HG03095 (cell line): ENCODE measurements at regions not wholly inside any gene's neighbourhood (a gene's known extent, or its start where the extent isn't known, plus 50 kb on each side); places are given as distances from the start of the nearest gene placed in this dataset.
A peak's percentile ranks its signal among the peaks of the same experiment; 100 is the strongest.
"Not testable (repeated sequence)": the region's sequence is repeated elsewhere in the genome, so short reads cannot be mapped to it uniquely, and the experiment has no call there.

ENCODE experiments used
- ATAC-seq: cut with Tn5 transposase; IDR thresholded peaks from one replicate; pipeline ENCODE4 v1.9.1; 2021; ENCODE audit warnings: moderate library complexity; ENCODE audit not compliant: unreplicated experiment

GRCh38 chr5:96209829-96210228 is 223.2 kb downstream of the PCSK1 start:
- ATAC-seq, result no peak

GRCh38 chr5:96207420-96207819 is 225.6 kb downstream of the PCSK1 start:
- no peak for ATAC-seq

- ATAC-seq, result no peak
Measured at GRCh38 chr5:96203761-96204160, 229.3 kb downstream of the PCSK1 start.

GRCh38 chr5:96201503-96201902 is 231.5 kb downstream of the PCSK1 start:
- ATAC-seq, result no peak

DNA sequence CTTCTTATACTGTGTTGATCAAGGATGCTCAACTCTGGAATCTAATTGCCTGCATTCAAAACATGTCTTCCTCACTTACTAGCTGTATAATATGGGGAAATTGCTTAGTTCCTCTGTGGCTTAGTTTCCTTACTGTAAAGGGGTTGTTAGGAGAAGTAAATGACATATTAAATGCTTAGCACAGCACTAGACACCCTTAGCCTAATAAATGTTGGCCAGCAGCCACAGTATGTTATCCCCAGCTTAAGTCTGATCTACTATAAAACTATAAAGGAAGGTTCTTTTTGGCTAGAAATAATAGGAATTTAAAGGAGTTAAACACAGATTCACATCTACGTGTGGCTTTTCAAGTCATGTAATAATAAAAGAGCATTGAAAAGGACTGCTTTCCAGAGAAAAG is 232.4 kb downstream of the PCSK1 start:
- ATAC-seq, result no peak

DNA sequence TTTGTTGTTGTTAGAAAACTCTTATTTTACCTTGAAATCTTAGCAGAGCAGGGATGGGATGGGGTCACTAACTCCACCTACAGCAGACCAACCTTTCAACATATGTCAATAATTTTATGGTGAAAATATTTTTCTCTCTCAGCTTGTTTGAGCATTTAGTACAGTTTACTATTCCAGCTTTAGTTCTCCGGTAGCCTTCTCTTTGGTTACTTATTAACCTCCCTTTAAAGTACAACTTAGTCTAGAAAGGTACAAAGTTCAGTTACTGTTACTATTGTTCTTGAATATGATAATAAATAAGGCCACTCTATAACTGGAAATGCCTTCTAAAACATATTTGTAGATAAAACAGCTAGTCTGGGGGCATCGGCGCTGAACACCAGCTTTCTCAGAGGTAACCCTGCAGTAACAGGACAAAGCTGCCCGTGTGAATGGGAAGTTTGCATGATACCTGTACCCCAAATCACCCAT is 233.3 kb downstream of the PCSK1 start:
- ATAC-seq, result no peak

DNA sequence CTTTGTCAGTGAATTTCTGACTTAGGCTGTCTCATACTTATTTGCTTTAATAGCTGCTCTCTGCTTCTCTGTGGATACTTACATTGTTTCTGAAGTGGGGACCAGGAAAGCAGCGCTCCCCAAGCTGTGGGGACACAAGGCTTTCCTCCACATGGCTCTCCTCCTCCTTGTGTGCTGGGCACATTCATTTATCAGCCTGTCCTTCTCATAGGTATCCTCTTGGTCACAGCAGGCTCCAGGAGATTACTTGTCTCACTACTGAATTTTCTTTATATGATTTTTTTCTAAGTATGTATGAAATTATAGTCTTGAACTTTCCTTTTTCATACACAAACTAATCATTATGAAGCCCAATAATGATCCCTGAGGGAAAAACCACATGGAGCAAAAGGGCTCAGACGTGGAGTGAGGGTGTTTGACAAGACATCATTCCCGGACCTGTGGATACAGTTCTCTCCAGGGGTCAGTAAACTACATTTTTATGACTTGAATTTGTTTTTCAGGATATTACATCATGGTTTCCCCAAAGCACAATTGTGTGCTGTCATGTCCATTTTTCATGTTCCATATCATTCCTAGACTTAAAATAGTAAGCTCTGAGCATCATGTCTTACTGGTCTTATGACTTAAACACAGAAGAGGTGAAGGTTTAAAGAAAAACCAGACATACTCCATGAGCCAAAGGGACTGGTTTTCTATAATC is 234.5 kb downstream of the PCSK1 start:
- no peak for ATAC-seq

DNA sequence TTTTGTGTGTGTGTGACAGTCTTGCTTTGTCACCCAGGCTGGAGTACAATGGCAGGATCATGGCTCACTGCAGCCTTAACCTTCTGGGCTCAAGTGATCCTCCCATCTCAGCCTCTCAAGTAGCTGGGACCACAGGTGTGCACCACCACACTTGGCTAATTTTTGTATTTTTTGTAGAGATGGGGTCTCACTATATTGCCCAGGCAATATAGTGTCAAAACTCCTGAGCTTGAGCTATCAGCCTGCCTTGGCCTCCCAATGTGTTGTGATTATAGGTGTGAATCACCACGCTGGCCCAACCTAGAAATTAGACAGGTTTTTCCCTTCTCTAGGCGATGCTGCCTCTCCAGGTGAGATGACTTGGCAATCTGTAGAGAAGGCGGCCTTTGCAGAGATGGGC is 235.3 kb downstream of the PCSK1 start:
- ATAC-seq, result not testable (repeated sequence)

GRCh38 chr5:96197347-96197746 is 235.7 kb upstream of the ELL2 start:
- no peak for ATAC-seq

GRCh38 chr5:96196890-96197289 is 235.2 kb upstream of the ELL2 start:
- ATAC-seq, result no peak

DNA sequence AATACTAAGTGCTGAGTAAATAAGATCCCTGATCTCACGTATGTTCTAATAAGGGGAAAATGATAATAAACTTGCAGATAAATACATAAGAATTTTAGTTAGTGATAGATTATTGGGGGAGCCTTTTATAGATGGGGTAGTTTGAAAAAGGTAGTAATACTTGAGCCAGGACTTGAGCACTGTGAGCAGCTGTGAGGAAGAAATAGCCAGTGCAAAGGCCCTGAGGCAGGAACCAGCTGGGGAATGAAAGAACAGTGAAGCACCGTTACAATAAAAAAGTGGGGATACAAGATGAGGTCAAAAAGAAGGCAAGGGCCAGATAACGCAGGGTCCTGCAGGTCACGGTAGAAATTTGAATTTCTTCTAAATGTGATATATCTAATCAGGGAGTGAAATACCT is 234.8 kb upstream of the ELL2 start:
- no peak for ATAC-seq

- ATAC-seq, result no peak
Measured at GRCh38 chr5:96195123-96195522, 233.5 kb upstream of the ELL2 start.

DNA sequence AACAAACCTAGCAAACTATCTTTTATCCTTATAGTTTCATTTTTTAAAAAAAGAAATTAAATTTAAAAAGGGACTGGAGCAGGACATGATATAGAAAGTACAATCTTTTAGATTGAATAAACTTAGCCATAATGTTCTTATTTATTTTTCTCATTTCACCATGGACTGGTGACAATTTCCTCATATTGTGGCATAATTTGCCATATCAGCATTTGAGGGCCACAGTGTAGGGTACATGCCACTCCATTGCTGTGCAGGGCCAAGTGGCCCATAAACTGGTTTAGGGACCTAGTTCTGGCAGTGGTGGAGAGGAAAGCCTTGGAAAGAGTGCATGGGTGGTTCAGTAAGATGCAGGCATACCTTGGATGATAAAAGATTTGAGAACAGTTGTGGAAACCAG is 232.9 kb upstream of the ELL2 start:
- ATAC-seq, result no peak

GRCh38 chr5:96193946-96194345 is 232.3 kb upstream of the ELL2 start:
- ATAC-seq, result no peak

GRCh38 chr5:96189987-96190386 is 228.3 kb upstream of the ELL2 start:
- no peak for ATAC-seq

GRCh38 chr5:96189028-96189826 is 227.6 kb upstream of the ELL2 start:
- no peak for ATAC-seq

- ATAC-seq, result no peak
Measured at GRCh38 chr5:96187309-96188027, 225.8 kb upstream of the ELL2 start.

DNA sequence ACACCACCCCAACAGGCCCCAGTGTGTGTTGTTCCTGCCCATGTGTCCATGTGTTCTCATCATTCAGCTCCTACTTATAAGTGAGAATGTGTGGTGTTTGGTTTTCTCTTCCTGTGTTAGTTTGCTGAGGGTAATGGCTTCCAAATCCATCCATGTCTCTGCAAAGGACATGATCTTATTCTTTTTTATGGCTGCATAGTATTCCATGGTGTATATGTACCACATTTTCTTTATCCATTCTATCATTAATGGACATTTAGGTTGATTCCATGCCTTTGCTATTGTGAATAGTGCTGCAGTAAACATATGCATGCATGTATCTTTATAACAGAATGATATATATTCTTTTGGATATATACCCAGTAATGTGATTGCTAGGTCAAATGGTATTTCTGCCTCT is 222.9 kb upstream of the ELL2 start:
- ATAC-seq, result not testable (repeated sequence)

DNA sequence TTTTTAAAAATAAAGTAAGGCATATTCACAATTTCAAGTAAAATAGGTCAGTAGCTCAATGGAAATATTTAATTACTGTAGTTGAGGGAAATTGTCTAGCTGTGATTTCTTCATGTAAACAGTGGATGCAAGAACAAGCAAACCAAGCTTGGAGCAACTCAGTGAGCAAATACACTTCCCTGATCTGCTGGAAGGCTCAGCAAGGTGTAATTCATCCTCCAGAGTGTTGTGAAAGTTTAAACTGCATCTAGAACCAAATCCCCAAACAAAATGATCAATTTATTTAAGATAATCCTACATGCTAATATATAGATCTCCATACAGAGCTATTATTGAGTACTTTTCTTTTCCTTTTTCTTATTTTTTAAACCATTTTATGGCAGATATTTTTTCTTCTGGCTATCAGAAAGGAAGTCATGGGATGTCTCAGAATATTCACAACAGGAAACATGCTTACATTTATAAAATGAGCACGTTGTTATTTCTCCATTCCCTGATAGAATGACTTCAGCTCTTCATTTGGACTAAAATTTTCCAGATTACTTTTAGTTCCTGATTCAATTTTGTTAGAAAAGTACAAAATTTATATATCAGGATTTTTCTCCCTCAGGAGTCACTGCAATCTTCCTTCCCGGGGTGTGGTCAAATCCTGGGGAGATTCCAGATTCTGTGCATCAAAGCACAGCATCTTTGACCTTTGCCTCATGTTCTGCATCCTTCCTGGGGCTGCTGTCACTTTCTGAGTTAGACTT is 219.2 kb upstream of the ELL2 start:
- ATAC-seq, result no peak

- peak; percentile 82 for ATAC-seq
Measured at GRCh38 chr5:96177303-96177869, 215.7 kb upstream of the ELL2 start.

DNA sequence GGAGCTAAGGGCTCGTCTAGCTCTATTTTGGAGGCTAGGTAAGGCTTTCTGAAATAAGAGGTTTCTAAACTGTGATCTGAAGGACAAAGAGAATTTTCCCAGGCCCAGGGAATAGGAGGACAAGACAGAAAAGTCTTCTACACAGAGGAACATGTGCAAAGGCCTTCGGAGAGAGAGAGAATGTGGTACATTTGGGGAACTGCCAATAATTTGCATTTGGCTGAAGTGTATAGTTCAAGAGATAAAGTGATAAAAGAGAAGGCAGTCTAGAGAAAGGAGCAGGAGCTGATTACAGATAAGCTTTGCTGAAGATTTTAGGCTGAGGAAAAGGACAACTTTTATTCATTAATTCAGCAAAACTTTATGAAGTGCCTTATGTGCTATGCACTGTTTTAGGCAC is 214.4 kb upstream of the ELL2 start:
- no peak for ATAC-seq
